T-helper 9 cell (primary cell): ENCODE measurements at regions not wholly inside any gene's neighbourhood (a gene's known extent, or its start where the extent isn't known, plus 50 kb on each side); places are given as distances from the start of the nearest gene placed in this dataset.
"Not testable (repeated sequence)": the region's sequence is repeated elsewhere in the genome, so short reads cannot be mapped to it uniquely, and the experiment has no call there.

Source experiments
- DNase-seq: peaks from one replicate; pipeline ENCODE4 v3.0.0-alpha.2; 2020

DNA sequence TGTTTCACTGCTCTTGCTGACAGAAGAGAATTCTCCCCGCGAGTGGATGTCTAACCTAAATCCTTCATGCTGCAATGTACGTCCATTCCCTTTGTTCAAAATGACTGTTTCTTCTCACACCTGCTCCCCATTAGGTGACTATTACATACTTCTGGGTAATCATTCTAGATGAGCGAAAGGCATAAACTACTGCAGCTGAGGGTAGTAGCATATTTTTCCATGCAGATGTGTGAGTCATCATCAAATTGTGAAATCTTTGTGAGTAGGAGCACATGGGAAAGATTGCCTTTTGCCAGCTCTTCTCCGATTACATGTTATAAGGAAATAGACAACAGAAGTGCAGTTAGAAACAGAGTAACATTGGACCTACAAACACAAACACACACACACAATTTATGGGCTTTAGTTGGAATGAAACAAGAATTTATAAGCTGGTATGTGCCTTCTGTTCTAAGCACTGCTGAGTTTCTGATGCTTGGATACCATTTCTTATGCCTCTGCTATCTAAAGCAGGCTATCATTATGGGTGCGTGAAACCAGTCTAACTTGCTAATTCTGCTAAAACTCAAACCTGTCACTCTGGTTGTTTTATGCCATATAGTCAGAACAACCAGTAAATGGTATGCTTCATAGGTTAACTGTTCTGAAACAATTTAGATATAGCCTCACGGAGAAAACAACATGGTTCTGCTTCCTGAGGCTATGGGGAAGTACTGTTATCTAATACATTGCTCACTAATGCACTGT lies 346.9 kb upstream of the PSMD7 start:
- DNase-seq = no peak

DNA sequence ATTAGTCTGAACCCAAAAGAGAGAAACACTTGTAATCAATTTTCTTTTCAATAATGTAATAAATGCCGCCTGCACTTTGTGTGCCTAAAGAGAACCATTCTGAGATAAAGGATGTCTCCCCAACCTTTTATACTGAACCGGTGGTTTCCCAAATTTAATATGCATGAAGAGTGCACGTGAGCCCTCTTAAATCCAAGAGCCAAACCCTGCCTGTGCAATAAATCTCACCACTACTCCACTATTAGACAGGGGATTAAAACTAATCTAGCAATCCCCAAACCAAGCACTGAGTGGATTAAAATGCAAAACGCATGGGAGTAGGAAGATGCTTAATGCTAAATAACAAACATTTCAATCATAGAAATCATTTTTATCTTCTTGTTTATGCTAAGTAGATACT lies 351.0 kb upstream of the PSMD7 start:
- DNase-seq = no peak

DNA sequence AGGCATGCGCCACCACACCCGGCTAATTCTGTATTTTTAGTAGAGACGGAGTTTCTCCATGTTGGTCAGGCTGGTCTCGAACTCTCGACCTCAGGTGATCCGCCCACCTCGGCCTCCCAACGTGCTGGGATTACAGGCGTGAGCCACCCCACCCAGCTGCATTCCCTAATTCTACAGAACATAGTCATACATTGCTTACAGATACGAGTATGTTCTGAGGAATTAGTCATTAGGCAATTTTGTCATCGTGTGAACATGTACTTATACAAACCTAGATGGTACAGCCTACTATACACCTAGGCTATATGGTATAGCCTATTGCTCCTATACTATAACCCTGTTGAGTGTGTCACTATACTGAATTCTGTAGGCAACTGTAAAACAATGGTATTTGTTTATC lies 353.4 kb upstream of the PSMD7 start:
- not testable (repeated sequence) for DNase-seq

DNA sequence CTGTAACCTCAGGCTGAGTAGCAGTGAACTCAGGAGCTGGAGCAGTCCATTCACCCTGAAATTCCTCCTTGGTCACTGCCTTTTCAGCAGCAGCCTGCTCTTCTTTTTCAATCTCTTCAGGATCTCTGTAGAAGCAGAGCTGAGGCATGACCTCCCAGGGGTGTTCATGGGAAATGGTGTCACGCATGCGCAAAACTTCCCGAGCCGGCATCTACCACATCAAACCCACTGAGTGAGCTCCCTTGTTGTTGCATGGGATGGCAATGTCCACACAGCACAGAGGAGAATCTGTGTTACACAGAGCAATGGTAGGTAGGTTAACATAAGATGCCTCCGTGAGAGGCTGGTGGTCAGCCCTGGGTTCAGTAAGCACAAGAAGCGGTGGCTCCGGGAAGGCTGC lies 355.8 kb upstream of the PSMD7 start:
- not testable (repeated sequence) for DNase-seq

DNA sequence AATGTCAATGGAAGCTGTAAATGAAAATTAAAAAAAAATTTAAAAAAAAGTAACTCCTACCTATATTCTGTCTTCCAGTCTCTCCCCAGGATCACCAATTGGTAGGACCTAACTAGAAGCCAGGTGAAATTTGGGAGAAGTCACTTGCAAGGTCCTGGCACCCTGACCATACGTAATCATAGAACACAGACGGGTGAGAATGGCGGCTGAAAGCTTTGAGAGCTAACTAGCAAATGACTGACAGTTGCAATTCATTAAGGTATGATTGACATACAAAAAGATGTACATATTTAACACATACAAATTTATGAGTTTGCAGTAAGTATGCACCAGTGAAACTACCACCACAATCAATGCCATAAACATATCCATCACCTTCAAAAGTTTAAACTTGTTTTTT lies 372.7 kb upstream of the PSMD7 start:
- DNase-seq = no peak

DNA sequence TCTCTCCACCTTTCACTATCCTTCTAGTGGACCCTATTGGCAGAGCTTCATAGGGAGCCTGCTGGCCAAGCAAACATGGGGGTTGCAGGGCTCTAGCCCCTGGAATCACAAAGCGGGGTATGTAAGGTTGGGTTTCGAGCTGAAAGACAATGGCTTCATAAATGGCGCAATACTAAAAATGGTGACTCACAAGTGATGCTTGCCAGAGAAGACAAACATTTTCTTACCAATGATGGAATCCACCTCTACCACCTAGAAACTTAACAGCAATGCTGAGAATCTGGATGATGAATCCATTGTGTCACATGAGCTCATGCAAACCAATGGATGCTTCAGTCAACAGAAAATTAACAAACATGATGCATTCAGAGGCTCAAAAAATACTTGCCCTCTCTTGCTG lies 375.3 kb upstream of the PSMD7 start:
- DNase-seq = no peak

DNA sequence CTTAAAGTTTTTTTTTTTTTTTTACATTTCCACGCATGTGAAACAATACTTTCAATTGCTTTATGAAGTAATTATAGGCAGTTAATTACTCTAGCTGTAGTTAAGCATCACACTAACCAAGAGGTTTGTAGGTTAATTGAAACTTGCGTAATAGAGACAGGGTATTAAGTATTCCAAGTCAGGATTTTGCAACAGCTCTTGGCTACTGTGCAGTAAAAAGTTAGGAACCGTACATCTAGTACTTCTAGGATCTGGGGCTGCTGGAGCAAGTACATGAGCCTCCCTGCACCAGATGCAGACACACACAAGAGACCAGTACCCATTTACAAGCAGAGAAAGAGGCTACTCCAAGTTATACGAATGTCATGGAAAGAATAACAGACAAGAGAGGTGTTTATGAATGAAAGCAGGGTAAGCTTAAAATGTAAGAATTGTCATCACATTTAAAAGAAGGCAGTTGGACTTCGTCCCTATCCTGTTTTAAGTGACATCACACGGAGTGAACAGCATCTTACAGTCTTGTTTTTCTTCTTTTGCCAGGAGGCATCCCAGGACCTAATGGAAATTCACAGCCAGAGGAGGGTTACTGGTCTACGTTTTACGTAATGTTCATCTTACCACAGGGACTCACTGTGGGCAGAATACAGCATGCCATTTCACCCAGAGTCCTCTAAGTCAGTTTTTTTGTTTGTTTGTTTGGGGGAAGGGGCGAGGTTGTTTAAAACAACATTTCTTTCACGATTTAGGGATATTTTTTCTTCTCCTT lies 379.6 kb upstream of the PSMD7 start:
- DNase-seq = no peak

DNA sequence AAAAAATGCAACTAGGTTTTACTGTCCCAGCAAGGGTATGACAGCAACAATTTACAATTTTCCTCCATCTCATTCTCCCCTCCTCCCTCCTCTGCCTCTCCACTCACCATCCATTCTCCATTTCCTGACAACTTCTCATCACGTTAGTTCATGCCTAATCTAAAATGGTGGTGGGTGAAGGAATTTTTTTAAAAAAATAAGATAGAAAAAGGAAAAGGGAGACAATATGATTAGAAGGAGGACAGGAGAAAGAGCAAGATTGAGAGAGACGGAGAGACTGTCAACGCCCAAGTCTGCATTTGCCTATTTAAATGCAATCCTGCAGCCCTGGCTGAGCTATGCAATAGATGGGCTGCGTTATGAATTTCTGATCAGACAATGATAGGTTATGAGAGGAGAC lies 380.7 kb upstream of the PSMD7 start:
- no peak for DNase-seq

DNA sequence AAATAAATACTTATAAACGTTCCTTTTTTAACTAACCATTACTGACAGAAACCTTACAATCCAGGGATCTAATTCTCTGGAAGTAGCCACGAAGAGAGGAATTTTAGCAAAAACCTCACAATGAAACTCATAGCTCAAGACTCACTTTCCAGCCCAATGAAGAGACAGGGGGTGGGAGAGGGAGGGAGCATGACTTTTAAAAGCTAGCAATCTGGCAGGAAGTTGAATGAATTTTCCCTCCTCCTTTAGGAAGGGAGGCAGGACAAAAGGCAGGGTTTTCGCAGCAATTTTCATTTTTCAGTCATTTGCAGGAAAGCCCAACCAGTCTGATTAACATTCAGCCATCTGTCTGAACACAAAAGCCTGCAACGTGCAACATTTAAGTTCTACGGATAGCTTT lies 381.5 kb upstream of the PSMD7 start:
- no peak for DNase-seq

DNA sequence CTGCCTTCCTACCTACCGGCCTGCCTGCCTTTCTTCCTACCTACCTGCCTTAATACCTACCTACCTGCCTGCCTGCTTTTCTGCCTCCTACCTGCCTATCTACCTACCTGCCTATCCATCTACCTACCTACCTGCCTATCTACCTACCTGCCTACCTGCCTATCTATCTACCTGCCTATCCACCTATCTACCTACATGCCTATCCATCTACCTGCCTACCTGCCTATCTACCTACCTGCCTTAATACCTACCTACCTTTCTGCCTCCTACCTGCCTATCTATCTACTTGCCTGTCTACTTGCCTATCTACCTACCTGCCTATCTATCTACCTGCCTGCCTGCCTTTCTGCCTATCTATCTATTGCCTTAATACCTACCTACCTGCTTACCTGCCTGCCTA lies 383.8 kb upstream of the PSMD7 start:
- no peak for DNase-seq

DNA sequence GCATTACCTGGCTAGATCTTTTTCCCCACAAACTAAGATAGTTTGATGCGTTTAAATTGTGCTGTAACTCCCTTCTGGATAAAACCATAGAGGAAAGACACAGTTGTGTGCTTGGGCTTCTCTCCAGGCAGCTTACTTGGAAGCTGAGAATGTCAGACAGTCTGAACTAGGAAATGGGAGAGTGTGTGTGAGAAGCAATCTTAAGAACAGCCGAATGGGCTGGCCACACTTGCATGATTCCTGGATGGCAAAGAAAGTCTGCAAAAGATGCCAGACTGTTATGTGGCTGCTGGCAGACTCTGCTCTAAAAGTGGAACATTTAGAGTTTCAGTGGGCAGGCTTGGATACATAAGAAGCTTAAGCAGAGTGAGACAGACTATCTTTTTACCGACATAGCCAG lies 384.3 kb upstream of the PSMD7 start:
- no peak for DNase-seq

DNA sequence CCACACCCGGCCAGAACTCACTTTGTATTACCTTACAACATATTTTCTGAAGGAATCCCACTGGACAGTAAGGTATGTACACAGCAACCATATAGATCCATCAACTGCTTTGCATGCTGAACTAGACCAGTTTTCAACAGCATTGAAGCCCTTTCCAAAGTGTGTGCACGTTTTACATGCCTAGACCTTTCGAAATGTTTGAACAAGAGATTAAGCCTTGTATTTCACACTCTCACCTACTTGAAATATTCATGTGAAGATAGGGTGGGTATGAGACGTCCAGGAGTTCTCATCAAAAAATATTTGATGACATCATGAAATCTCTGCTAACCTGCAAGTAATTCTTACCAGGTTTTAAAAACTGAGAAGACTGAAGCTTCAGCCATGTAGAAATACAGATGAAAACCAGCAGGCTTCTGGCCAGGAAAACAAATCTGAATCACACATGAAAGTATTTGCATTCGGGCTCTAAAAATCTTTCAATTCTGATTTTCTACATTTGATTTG lies 387.0 kb upstream of the PSMD7 start:
- no peak for DNase-seq

DNA sequence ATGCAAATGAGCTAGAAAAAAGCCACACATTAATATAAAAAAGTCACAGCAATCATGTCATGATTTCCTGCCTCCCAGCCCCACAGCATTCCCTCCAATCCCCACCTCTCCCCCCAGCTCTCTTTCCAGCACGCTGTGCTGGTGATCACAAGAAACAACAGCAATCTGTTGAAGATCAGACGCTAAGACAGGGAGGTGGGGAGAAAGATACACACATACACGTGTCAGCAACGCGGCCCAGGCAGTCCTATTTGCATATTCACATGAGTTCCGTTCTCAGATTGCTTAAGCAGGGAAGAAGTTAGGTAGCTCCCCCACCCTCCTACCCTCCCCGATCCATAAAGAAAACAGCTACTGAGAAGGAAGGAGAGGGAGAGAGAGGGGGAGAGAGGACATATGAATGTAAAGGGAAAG lies 405.5 kb upstream of the PSMD7 start:
- DNase-seq = no peak

DNA sequence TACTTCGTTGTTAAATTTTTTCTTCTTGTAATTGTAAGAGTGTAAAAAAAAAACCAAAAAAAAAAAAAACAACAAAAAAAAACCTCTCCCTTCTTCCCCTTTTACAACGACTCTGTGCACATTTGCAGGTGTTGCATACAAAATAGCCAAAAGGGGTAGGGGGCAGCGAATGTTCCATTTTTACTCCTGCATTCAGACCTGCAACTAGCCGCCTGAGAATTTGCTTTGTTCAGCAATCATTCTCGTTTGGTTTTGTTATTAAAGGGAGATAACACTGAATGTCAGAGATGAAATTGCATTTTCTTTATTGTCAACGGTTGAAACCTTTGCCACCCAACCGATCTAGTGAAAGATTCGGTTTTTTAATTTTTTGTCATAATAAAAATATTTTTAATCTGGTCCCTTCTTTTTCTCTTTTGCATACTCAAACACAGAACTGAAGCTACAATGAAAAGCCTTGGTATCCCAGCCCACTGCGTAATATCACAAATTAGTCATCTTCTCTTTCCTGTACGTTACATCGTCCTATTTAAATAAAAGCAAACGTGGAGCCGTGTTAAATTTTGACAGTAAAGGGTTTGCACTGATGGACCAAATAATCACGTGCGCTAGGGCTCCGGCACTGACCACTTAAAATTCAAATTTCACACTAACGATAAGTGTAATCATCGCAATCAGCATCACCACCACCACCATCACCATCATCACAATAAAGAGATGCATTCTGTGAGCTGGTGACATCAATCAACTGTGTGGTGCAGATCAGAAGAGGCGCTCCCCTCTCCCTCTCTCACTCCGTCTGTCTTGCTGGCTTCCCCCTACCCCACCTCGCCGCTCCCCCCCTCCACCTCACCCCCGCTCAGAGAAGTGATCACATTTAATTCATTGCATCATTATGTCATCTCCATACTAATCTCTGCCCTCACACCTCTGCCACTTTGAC lies 406.2 kb upstream of the PSMD7 start:
- DNase-seq = no peak

DNA sequence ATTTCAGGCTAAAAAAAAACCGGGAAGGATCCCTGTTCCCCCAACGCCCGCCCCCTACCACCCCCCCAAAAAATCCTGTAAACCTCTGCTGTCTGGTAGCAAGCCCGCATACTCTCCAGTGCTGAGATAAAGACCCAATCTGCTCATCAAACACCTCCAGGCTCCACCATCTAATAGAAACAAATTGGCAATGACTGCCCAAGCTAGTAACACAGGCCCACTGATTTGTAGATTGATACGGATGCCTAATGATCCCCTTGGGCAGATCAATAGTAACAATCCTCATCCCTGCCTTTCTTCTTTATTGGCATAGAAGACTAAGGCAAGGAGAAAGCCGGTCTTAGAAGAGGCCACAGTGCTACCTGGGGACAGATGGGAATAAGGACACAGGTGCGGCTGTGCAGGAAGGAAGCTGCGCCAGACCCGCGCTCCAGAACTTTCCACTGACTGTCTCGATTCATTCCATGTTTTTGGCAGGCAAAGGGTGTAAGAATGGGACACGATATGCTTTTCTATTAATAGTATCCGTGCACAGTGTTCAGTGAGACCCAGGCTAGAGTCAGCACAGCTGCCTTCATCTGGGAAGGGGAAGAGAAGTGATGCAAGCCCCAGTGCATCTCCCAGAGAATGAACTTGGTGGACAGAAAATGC lies 407.6 kb upstream of the PSMD7 start:
- DNase-seq = no peak

DNA sequence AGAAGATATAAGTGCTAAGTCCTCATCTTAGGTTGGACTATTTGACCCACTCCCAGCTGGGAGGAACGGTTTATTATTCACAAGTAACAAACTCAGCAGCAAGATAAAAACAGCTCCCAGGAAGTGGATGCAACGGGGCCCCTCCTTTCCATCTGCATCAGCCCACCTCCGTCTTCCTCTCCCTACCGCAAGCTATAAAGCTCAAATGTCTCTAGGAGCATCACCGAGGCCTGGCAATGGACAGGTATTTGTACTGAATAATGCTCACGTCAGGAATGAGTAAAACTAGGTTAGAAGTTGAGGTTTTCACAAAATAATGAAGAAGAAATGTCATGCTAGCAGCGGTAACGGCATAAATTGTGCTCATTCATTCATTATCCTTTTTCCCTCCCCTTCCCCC lies 408.7 kb upstream of the PSMD7 start:
- no peak for DNase-seq

DNA sequence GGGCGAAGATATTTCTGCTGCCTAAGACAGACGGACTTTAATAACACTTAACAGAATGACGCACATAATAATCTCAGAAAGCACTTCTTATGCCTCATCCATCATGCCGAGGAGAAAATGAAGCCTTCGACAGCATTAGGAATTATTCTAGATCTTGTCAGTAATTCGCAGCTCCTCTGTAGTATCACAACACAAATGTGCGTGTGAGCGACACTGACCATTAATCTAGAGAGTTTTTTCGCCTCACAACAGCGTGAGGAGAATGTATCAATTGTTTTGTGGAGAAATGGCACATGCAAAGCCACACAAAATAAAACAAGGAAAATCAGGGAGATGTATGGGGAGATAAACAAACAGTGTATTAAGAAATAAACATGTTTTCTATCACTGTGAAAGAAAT lies 410.2 kb upstream of the PSMD7 start:
- no peak for DNase-seq

DNA sequence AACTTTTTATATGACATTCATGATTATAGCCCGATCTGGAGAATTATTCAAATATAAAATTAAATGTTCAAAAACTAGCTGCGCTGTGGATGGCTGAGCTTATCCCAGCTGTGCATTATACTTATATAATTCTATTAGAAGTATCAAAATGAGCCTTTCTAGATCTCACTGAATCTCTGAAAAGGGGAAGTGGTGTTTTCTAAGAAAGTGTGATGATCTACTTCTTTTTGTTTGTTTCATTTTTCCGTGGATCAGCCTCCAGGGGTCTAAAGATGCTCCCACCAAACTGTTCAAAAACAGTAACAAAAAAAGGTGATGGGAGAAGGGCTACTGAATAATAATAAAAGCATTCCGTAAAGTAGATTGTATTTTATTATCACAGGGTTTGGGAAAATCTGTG lies 411.3 kb upstream of the PSMD7 start:
- DNase-seq = no peak

DNA sequence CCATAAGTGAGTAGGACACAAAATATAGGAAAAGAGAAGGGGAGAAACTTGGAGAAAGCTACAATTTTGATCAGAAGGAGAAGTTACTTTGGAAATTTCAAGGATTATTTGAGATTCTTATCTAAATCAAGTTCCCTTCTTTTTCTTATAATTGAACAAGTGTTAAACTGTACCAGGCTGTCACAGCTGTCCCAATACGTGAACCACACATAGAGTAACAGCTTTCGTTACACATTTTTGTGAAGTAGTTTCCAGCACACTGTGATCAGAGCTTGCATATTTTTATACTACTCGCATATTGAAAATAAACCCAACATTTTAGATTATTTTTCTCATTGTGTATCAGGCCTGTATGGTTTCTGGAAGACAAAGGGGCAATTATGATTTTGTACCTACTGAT lies 412.8 kb upstream of the PSMD7 start:
- DNase-seq = no peak

DNA sequence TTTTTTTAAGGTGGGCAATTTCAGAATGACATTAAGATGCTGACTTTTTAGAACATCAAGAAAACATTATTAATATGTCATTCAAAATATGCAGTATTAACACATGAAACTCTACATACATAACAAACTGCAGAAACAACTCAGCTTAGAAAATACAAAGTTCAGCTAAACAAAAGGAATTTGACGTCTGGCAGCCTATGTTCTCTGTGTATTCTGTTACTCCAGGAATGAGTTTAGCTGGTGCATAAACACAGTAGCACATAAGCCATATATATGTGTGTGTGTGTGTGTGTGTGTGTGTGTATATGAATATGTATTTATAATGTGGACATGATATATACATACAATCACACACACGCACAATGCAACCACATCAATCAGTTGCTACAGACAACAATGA lies 413.5 kb upstream of the PSMD7 start:
- DNase-seq = no peak

DNA sequence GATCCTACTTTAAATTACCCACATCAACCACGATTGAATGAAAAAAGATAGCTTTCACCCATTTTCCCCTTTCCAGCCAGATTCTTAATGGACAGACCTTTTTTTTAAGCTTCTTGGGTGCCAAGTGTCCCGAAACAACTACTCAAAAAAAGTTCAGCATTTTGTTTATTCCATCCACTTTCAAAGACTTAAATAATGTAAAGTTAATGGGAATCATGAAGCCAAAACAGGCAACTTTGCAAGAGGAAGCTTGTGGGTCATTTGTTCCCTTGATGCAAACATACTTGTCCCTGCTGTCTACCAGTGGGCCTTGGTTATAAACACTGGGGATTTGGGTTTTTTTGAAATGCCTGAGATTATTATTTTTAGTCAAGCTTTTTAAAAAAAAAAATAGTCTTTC lies 414.0 kb upstream of the PSMD7 start:
- no peak for DNase-seq

DNA sequence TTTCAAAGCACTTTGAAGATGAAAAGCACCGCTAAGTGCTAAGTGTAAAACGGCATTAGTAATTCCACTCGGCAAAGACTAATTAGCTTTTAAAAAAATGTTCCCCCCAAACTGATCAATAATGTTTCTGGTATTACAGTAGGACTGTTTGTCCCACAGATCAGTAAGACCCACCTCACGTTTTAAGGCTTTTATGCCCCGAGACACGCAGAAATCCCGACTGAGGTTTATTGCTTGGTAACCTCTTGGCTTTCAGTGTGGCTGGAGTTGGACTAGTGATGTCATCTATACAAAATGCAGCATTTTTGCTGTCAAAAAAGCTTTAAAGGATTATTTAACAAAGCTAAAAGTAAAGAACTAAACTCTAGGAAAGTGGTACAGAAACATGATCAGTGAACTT lies 414.6 kb upstream of the PSMD7 start:
- DNase-seq = no peak

DNA sequence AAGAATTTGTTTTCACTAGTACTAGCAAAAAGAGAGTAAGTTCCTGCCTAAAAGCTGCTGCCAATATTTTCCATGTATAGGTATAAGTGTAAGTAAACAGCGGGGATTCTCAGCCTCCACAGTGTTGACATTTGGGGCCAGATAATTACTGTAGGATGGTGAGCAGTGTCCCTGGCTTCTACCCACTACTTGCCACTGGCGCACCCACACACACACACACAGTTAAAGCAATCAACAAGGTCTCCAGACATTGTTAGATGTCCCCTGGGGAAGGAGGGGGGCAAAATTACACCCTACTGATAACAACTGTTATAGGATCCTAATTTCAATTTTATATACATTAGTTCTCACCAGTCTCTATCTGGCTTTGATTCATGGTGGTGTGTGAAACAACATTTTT lies 417.0 kb upstream of the PSMD7 start:
- no peak for DNase-seq
